ENCODE measurements at regions not wholly inside any gene's neighbourhood (a gene's known extent, or its start where the extent isn't known, plus 50 kb on each side); places are given as distances from the start of the nearest gene placed in this dataset.

- no peak for TF ChIP-seq CTCF (conservative IDR thresholded peaks at IDR 0.05)
- no peak for TF ChIP-seq EZH2 (IDR thresholded peaks at IDR 0.05; ENCODE audit: low read depth)
Observed at GRCh38 chr1:221829327-221830015, 87.6 kb upstream of the DUSP10 start.

Data from PC-9 (cell line).